Activated CD4-positive, alpha-beta T cell treated with anti-CD3 and anti-CD28 coated beads for 36 hours (primary cell): ENCODE measurements at regions not wholly inside any gene's neighbourhood (a gene's known extent, or its start where the extent isn't known, plus 50 kb on each side); places are given as distances from the start of the nearest gene placed in this dataset.

ENCODE experiments used
- ATAC-seq: fragments of 200-7000 bp; cut with Tn5 transposase; one replicate; pipeline ENCODE4 v1.10.0; 2021; ENCODE audit warnings: mild to moderate bottlenecking, moderate library complexity
- CTCF ChIA-PET: fragments of 350-600 bp; sonication (Branson Sonifier 250); formaldehyde crosslinking; loops from one replicate; lab custom pipeline; 2021; ENCODE audit warnings: antibody characterized with exemption; lab: Charles Lee
- POLR2A ChIA-PET: fragments of 350-600 bp; sonication (Branson Sonifier 250); formaldehyde crosslinking; loops from one replicate; lab custom pipeline; 2021; ENCODE audit warnings: antibody characterized with exemption, inconsistent platforms; lab: Charles Lee
- DNase-seq: peaks from one replicate; pipeline ENCODE4 v3.0.0-alpha.2; 2020
- H3K27ac Mint-ChIP-seq: one replicate; pipeline ENCODE4 v1.8.0; 2021; ENCODE audit warnings: mixed read lengths
- H3K27me3 Mint-ChIP-seq: one replicate; pipeline ENCODE4 v1.8.0; 2021; ENCODE audit warnings: mixed read lengths
- H3K36me3 Mint-ChIP-seq: one replicate; pipeline ENCODE4 v1.8.0; 2021; ENCODE audit warnings: low read depth, mixed read lengths
- H3K4me1 Mint-ChIP-seq: one replicate; pipeline ENCODE4 v1.8.0; 2021; ENCODE audit warnings: mixed read lengths
- H3K4me3 Mint-ChIP-seq: one replicate; pipeline ENCODE4 v1.8.0; 2021; ENCODE audit warnings: mild to moderate bottlenecking, moderate library complexity, mixed read lengths
- H3K9me3 Mint-ChIP-seq: one replicate; pipeline ENCODE4 v1.8.0; 2021; ENCODE audit warnings: low read depth, mixed read lengths
- intact Hi-C, 2 experiments: fragments of 100-400 bp; cut with DNase I in 1 of 2; cut with micrococcal nuclease in 1 of 2; formaldehyde crosslinking; loops; one replicate each; pipeline versions ENCODE4 v1.14.2 to v1.15.1; 2022 to 2024; cut with DNase I, micrococcal nuclease

DNA sequence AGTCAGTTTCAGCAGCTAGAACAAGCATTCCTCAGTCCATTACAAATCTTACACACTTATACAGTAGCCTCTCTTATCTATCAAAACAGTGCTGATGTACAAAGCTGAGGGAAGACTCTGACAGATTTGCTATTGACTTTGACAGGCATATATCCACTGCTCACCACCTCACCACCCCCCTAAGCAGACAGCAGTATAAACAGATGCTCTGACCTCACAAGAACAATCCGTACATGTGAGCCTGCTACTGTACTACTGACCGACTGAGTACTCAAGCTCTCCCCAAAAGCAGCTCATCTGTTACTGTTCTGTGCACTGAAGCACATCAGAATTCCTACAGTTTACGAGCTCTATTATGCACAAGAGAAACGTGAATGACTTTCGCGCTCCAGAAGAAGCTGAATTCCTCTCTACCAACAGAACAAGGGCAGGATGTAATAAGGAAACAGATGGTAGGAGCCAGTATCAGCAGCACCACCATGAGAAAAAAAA, 95.6 kb upstream of the PDE1A start:
- intact Hi-C loops, result no loop called here
- H3K4me1 Mint-ChIP-seq, result no peaks in the 10 kb centered on the region

DNA sequence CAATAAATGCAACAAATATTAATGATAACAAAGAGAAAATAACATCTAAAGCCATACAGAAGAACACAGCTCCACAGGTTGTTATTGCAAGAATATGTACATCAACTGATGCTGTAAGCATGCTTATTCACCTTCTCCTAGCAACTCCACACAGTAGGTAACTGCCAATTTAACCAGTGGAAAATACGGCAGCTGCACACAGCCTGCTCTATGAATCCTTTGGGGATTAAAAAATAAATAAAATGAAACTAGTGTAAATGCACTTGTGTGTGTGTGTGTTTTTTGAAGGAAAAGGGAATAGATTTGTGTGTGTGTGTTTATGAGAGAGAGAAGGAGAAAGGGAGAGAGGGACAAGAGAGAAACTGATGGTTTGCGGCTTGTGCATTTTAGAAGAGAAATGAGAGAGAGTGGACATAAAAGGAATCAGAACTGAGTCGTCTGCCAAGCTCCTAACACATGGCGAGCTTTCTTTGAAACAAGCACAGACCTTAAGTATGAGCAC, 96.2 kb upstream of the PDE1A start:
- POLR2A ChIA-PET, result no interaction called here
- H3K36me3 Mint-ChIP-seq, result no peaks in the 10 kb centered on the region
- H3K27me3 Mint-ChIP-seq, result peaks cover 2% of the 10 kb centered on the region
- DNase-seq, result no peak
- CTCF ChIA-PET, result interaction anchor here (1.2 kb wide), 1 partner anchor 20 kb away, joined by 3 read pairs; no protein-coding TSS in a partner anchor
- ATAC-seq, result no peak
- H3K4me3 Mint-ChIP-seq, result no peak overlapping the region
- H3K27ac Mint-ChIP-seq, result no peak overlapping the region
- no peaks in the 10 kb centered on the region for H3K9me3 Mint-ChIP-seq
- no peaks in the 10 kb centered on the region for H3K4me1 Mint-ChIP-seq
- intact Hi-C loops, result no loop called here

More for the DNA sequence above, 95.6 kb upstream of the PDE1A start:
- Mint-ChIP-seq H3K27me3 (peaks cover 2% of the 10 kb centered on the region), H3K36me3 (no peaks in the 10 kb centered on the region), H3K4me3 (no peak overlapping the region), H3K9me3 (no peaks in the 10 kb centered on the region), H3K27ac (no peak overlapping the region)
- ChIA-PET CTCF (interaction anchor here (1.2 kb wide), 1 partner anchor 19 kb away, joined by 3 read pairs; no protein-coding TSS in a partner anchor), POLR2A (no interaction called here)
- ATAC-seq (no peak), DNase-seq (no peak)

GRCh38 chr2:182530636-182531035, 103.8 kb upstream of the PDE1A start:
- Mint-ChIP-seq H3K9me3 (no peaks in the 10 kb centered on the region), H3K36me3 (no peaks in the 10 kb centered on the region), H3K27me3 (no peaks in the 10 kb centered on the region), H3K27ac (no peak overlapping the region), H3K4me3 (no peak overlapping the region), H3K4me1 (no peaks in the 10 kb centered on the region)
- ChIA-PET CTCF (no interaction called here), POLR2A (no interaction called here)
- ATAC-seq (no peak), DNase-seq (no peak)
- intact Hi-C loops, result no loop called here

GRCh38 chr2:182540252-182540651, 113.4 kb upstream of the PDE1A start:
- Mint-ChIP-seq H3K9me3 (no peaks in the 10 kb centered on the region), H3K4me1 (no peaks in the 10 kb centered on the region), H3K27ac (no peak overlapping the region), H3K36me3 (no peaks in the 10 kb centered on the region), H3K4me3 (no peak overlapping the region), H3K27me3 (no peaks in the 10 kb centered on the region)
- ChIA-PET POLR2A (no interaction called here), CTCF (no interaction called here)
- DNase-seq, result no peak
- ATAC-seq, result no peak
- intact Hi-C loops, result no loop called here

DNA sequence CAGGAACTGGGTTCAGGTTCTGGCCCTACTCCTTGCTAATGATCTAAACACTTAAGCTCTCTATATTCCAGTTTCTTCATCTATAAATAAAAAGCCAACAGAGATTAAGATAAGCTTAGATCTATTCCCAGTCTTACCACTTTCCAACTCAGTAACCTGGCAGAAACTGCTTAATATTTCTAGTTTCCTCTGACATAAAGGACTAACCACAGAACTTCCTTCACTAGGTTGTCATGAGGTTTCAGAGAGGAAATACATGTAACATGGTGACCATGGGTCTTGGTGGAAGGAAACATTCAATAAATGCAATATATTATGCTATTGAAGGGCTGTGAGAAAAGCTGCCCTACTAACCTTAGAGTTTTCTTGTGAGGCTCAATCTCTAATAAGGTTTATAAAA, 114.4 kb upstream of the PDE1A start:
- intact Hi-C loops, result no loop called here
- DNase-seq, result no peak

GRCh38 chr2:182542501-182543258, 115.8 kb upstream of the PDE1A start:
- Mint-ChIP-seq H3K4me1 (no peaks in the 10 kb centered on the region), H3K36me3 (no peaks in the 10 kb centered on the region), H3K4me3 (no peak overlapping the region), H3K27me3 (no peaks in the 10 kb centered on the region), H3K27ac (no peak overlapping the region), H3K9me3 (no peaks in the 10 kb centered on the region)
- intact Hi-C loops, result no loop called here
- ChIA-PET POLR2A (no interaction called here), CTCF (no interaction called here)
- ATAC-seq (no peak), DNase-seq (no peak)

More for the DNA sequence above, 114.4 kb upstream of the PDE1A start:
- Mint-ChIP-seq H3K9me3 (no peaks in the 10 kb centered on the region), H3K4me3 (no peak overlapping the region), H3K36me3 (no peaks in the 10 kb centered on the region), H3K27me3 (no peaks in the 10 kb centered on the region), H3K4me1 (no peaks in the 10 kb centered on the region), H3K27ac (no peak overlapping the region)
- CTCF ChIA-PET, result interaction anchor here (0.5 to 1.1 kb wide), 2 partner anchors 10 to 13 kb away, joined by 3 read pairs; no protein-coding TSS in a partner anchor
- no peak for ATAC-seq
- POLR2A ChIA-PET, result no interaction called here

GRCh38 chr2:182543741-182544525, 117.1 kb upstream of the PDE1A start:
- H3K27ac Mint-ChIP-seq, result no peak overlapping the region
- no peak for DNase-seq
- no peaks in the 10 kb centered on the region for H3K27me3 Mint-ChIP-seq
- no peak for ATAC-seq
- H3K4me1 Mint-ChIP-seq, result no peaks in the 10 kb centered on the region
- H3K4me3 Mint-ChIP-seq, result no peak overlapping the region
- no peaks in the 10 kb centered on the region for H3K9me3 Mint-ChIP-seq
- ChIA-PET POLR2A (no interaction called here), CTCF (no interaction called here)
- intact Hi-C loops, result no loop called here
- no peaks in the 10 kb centered on the region for H3K36me3 Mint-ChIP-seq

DNA sequence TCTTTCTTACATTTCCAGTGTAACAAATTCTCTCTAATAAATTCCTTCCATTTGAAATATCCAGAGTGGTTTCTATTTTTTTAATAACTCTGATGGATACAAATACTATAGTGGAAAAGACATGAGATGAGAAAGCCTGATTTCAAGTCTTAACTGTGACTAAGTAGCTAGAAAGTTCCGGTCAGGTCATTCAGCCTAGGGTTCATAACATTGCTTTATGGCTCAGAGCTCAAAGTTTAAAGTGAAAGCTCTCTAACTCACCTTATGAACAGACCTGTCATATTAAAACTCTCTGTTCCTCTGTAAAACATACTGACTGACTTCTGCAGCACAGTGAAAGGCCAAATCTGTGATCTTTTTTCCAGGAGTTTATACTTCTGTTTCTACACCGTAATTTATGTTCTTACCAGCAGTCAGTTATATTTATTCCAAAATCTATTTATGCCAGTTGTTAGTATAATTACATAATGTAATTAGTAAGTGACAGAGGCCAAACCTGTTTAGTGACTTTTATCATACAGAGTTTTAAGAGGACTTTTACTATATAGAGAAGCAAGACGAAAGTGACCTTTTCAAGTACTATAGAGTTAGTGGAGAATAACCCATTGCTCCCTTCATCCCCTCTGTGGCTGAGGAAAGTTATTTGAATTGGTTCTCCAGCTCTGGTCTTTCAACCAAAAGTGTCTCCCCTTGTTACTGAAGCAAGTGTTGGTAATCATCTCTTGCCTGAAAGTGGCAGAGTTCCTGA, 118.8 kb upstream of the PDE1A start:
- no peak overlapping the region for H3K4me3 Mint-ChIP-seq
- no peak overlapping the region for H3K27ac Mint-ChIP-seq
- DNase-seq, result no peak
- no peaks in the 10 kb centered on the region for H3K4me1 Mint-ChIP-seq
- peaks cover 3% of the 10 kb centered on the region for H3K27me3 Mint-ChIP-seq
- ATAC-seq, result no peak
- POLR2A ChIA-PET, result no interaction called here
- intact Hi-C loops, result no loop called here
- no peaks in the 10 kb centered on the region for H3K36me3 Mint-ChIP-seq
- CTCF ChIA-PET, result no interaction called here
- H3K9me3 Mint-ChIP-seq, result no peaks in the 10 kb centered on the region

- ChIA-PET POLR2A (no interaction called here), CTCF (no interaction called here)
- peaks cover 4% of the 10 kb centered on the region for H3K27me3 Mint-ChIP-seq
- no peaks in the 10 kb centered on the region for H3K4me1 Mint-ChIP-seq
- intact Hi-C loops, result no loop called here
- no peaks in the 10 kb centered on the region for H3K36me3 Mint-ChIP-seq
- H3K9me3 Mint-ChIP-seq, result no peaks in the 10 kb centered on the region
- DNase-seq, result no peak
- no peak overlapping the region for H3K4me3 Mint-ChIP-seq
- no peak overlapping the region for H3K27ac Mint-ChIP-seq
- no peak for ATAC-seq
These were observed 121.5 kb upstream of the PDE1A start for GRCh38 chr2:182548031-182548950.

- Mint-ChIP-seq H3K36me3 (no peaks in the 10 kb centered on the region), H3K4me3 (no peak overlapping the region), H3K9me3 (no peaks in the 10 kb centered on the region), H3K4me1 (no peaks in the 10 kb centered on the region), H3K27me3 (peaks cover 5% of the 10 kb centered on the region), H3K27ac (no peak overlapping the region)
- intact Hi-C loops, result no loop called here
- ChIA-PET CTCF (no interaction called here), POLR2A (no interaction called here)
- DNase-seq (no peak), ATAC-seq (no peak)
These were observed 123.4 kb upstream of the PDE1A start for GRCh38 chr2:182550234-182550633.
